ENCODE measurements at regions not wholly inside any gene's neighbourhood (a gene's known extent, or its start where the extent isn't known, plus 50 kb on each side); places are given as distances from the start of the nearest gene placed in this dataset.
A peak's percentile ranks its signal among the peaks of the same experiment; 100 is the strongest.

DNA sequence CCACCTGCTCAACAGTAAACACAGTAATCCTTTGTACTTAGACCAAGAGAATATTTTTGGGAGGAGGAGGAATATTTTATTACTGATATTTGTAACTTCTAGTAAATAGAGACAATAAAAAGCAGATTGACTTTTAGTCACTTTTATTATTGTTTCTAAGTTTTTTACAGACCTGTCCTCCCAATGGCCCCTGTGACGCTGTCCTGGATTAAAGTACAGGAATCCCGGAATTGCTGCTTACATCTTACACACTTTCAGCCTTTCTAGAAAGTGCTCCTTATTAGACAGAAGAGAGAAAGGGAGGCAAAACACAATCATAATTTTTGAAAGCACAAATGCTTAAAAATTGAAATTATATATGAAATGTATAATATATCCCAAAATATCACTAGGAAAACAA is 86.4 kb upstream of the PRKG1 start:
- no peaks in the 10 kb centered on the region for H3K36me3 ChIP-seq (replicated peaks in 1 of 2)
- no peak for DNase-seq
- H3K4me1 ChIP-seq (replicated peaks in 1 of 2) = peaks cover 0 to 5% of the 10 kb centered on the region in 2 donors
- no peaks in the 10 kb centered on the region for H3K9me3 ChIP-seq (replicated peaks in 1 of 3)
- peaks cover 15% of the 10 kb centered on the region for H3K27me3 ChIP-seq
- H3K4me3 ChIP-seq = no peak overlapping the region
- intact Hi-C loops (cut with DNase I) = no loop called here
- 87 to 95% (median 92%) methylated on average over 2 of the region's 2 CpGs for WGBS, 4 donors
- TF ChIP-seq POLR2A (IDR thresholded peaks at IDR 0.05) = no peak
- no peak for TF ChIP-seq CTCF (IDR thresholded peaks at IDR 0.05)
- H3K27ac ChIP-seq = no peak overlapping the region

DNA sequence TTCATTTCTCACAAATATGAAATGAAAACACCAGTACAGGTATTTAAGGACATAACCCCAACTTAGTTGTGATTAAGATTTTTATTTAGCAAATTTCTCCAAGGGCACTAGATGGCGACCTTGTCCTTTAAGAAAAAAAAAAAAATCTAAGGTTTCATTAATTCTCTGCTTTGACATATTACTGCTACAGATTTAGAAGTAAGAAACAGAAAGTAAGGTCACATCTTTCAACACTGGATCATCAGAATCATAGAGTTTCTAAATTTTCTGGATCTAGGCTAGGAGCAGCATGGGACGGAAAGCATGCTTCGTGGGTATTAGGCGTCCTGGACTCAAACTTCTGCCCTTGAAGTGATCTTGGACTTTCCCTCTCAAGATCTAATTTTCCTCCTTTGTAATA is 85.5 kb upstream of the PRKG1 start:
- no peak overlapping the region for H3K27ac ChIP-seq
- TF ChIP-seq CTCF (IDR thresholded peaks at IDR 0.05) (peak in 5 of 6 experiments; percentile 18 to 42 (median 24)), POLR2A (IDR thresholded peaks at IDR 0.05) (no peak)
- intact Hi-C loops (cut with DNase I) = no loop called here
- H3K27me3 ChIP-seq = peaks cover 15% of the 10 kb centered on the region
- 35 to 44% (median 39%) methylated on average over 4 of the region's 4 CpGs for WGBS, 4 donors
- no peak for DNase-seq
- no peak overlapping the region for H3K4me3 ChIP-seq
- no peaks in the 10 kb centered on the region for H3K9me3 ChIP-seq (replicated peaks in 1 of 3)
- H3K36me3 ChIP-seq (replicated peaks in 1 of 2) = no peaks in the 10 kb centered on the region
- peaks cover 0 to 5% of the 10 kb centered on the region in 2 donors for H3K4me1 ChIP-seq (replicated peaks in 1 of 2)

DNA sequence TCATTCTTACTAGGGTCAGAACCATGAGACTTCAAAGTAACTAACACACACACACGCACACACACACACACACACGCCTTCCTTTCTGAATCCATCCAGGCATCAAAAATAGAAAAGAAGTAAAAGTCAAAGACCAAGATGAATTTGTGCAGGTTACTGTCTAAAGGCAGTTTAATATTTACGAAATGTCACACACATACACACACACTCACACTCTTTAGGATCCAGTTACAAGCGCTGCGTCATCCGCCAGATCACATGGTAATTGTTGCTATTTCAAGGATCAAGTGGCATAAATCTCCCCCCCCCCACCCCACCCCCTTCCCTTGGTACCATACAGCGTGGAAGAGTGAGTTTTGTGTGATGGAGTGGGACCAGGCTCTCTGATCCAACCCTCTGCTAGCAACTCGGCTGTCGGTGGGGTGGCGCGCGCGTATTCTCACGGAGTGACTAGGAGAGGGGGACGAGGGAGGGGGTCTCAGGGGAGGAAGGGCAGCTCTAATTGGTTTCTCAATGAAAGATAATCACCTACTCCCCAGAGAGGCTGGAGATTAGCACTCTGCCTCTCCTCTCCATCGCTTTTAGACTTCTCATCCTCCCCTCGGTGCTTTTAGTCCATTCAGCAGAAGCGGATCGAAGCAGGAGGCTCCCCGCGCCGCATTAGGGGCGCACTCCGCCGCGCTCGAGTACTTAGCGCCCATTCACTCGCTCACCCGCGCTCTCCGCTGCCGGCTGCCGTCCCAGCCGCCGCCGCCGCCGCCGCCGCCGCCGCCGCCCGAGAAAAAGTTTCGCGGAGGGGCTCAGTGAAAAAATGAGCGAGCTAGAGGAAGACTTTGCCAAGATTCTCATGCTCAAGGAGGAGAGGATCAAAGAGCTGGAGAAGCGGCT is 83.5 kb upstream of the PRKG1 start:
- peak in 5 of 7 donors; percentile 18 to 32 (median 25) for DNase-seq
- WGBS, 4 donors = 2 to 3% (median 2%) methylated on average over 31 to 49 of the region's 49 CpGs
- intact Hi-C loops (cut with DNase I) = no loop called here
- Histone ChIP-seq H3K4me3 (peak overlapping the region in 3 of 4 donors; percentile 39 to 70 (median 40)), H3K27me3 (peaks cover 15% of the 10 kb centered on the region), H3K27ac (peak overlapping the region in 4 of 5 donors; percentile 22 to 84 (median 58)), H3K36me3 (replicated peaks in 1 of 2) (no peaks in the 10 kb centered on the region), H3K4me1 (replicated peaks in 1 of 2) (peaks cover 0 to 5% of the 10 kb centered on the region in 2 donors), H3K9me3 (replicated peaks in 1 of 3) (no peaks in the 10 kb centered on the region)
- TF ChIP-seq POLR2A (IDR thresholded peaks at IDR 0.05) (no peak), CTCF (IDR thresholded peaks at IDR 0.05) (peak in 1 of 6 experiments; percentile 1)

- Histone ChIP-seq H3K9me3 (replicated peaks in 1 of 3) (no peaks in the 10 kb centered on the region), H3K4me1 (replicated peaks in 1 of 2) (peaks cover 0 to 5% of the 10 kb centered on the region in 2 donors), H3K27ac (peak overlapping the region in 4 of 5 donors; percentile 22 to 84 (median 58)), H3K4me3 (peak overlapping the region in 3 of 4 donors; percentile 39 to 70 (median 40)), H3K36me3 (replicated peaks in 1 of 2) (no peaks in the 10 kb centered on the region), H3K27me3 (peaks cover 15% of the 10 kb centered on the region)
- WGBS, 4 donors = 0 to 1% (median 1%) methylated on average over 17 to 72 of the region's 72 CpGs
- intact Hi-C loops (cut with DNase I) = no loop called here
- peak in 6 of 7 donors; percentile 24 to 57 (median 38) for DNase-seq
- no peak for TF ChIP-seq POLR2A (IDR thresholded peaks at IDR 0.05)
- TF ChIP-seq CTCF (IDR thresholded peaks at IDR 0.05) = no peak
Measured at GRCh38 chr10:50991456-50992355, 82.6 kb upstream of the PRKG1 start.

Measured in adrenal gland (tissue), 9 donors.